HFF-Myc (cell line): ENCODE measurements at regions not wholly inside any gene's neighbourhood (a gene's known extent, or its start where the extent isn't known, plus 50 kb on each side); places are given as distances from the start of the nearest gene placed in this dataset.

ENCODE experiments used
- DNase-seq: peaks from one replicate; pipeline ENCODE4 v3.0.0-alpha.2; 2011; ENCODE audit warnings: low read depth; ENCODE audit errors: extremely low read depth
- H3K4me3 ChIP-seq: replicated peaks from 2 replicates; pipeline ENCODE4 v1.5.1; 2011; ENCODE audit warnings: low read depth, mild to moderate bottlenecking, control low read depth, low read length
- TF ChIP-seq, protein P1 (sequence below): IDR thresholded peaks from 2 replicates; pipeline ENCODE4 v1.5.1; 2012; ENCODE audit warnings: mild to moderate bottlenecking, low read depth, low read length, control low read depth; ENCODE audit errors: missing control alignments

GRCh38 chr2:194769030-194769429 is 888.0 kb upstream of the SLC39A10 start:
- TF ChIP-seq, protein P1, sequence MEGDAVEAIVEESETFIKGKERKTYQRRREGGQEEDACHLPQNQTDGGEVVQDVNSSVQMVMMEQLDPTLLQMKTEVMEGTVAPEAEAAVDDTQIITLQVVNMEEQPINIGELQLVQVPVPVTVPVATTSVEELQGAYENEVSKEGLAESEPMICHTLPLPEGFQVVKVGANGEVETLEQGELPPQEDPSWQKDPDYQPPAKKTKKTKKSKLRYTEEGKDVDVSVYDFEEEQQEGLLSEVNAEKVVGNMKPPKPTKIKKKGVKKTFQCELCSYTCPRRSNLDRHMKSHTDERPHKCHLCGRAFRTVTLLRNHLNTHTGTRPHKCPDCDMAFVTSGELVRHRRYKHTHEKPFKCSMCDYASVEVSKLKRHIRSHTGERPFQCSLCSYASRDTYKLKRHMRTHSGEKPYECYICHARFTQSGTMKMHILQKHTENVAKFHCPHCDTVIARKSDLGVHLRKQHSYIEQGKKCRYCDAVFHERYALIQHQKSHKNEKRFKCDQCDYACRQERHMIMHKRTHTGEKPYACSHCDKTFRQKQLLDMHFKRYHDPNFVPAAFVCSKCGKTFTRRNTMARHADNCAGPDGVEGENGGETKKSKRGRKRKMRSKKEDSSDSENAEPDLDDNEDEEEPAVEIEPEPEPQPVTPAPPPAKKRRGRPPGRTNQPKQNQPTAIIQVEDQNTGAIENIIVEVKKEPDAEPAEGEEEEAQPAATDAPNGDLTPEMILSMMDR, result no peak

DNA sequence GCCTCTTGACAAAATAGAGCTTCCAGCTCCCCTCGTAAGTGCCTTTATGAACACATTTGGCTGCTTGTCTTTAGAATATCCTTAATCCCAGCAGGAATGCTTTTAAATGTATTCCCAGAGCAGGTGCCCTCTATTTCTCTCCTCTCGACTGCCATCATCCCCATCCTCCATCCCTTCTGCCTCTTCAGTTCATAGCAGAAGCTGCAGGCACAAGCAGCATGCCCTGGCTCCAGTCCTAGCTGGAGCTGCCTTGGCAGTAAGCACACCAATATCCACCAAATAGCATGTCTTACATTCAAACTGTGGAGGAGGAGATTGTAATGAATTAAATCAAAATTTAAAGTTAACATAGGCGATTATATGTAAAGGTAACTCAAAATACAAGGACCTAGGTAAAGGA is 891.3 kb upstream of the SLC39A10 start:
- no peak for DNase-seq
- TF ChIP-seq, protein P1, result no peak

More at GRCh38 chr2:194769030-194769429, 888.0 kb upstream of the SLC39A10 start:
- DNase-seq, result no peak
- no peak overlapping the region for H3K4me3 ChIP-seq

DNA sequence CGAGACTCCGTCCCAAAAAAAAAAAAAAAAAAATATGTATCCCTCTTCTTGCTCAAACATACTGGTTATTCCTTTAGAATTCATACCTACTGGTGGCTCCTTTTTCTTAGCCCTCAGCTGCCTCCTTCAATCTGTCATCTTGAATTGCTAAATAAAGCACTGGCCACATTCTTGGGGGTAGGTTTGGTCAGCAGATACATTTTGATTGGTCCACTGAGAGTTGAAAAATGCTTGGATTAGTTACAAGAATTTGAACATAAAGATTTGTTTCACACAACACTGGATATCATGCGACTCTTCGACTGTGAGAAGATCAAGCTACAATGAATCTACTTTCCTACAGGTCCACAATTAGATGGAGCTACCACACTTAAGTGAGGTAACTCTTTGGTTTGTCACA is 906.1 kb upstream of the SLC39A10 start:
- H3K4me3 ChIP-seq, result no peak overlapping the region
- TF ChIP-seq, protein P1, result no peak
- DNase-seq, result no peak

More for the DNA sequence above, 891.3 kb upstream of the SLC39A10 start:
- H3K4me3 ChIP-seq, result no peak overlapping the region

DNA sequence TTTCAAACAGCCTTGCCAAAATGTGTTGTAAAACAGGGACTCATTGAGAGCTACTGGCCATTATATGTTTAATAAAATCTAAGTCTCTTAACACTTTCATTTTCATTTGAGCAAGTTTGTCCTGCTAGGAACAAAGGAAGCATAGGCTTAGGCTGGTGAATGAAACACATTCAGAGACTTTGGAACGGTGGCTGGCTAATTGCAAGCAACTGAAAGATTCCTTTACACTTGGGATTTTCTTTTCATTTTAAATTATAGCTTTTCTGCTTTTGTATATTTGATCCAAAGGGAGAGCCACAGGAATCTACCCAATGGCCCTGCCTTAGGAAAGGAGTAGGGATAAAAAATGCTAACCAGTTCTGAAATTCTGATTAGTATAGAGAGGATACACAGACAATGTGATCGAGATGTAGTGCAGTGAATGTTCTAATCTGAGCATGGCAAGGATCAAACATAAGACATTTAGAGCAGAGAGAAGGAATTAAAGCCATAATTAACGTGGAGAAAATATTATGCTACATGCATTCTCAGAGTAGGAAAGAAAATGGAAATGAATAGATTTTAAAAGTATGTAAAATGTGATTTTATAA is 911.4 kb upstream of the SLC39A10 start:
- TF ChIP-seq, protein P1, result no peak

GRCh38 chr2:194742706-194743105 is 914.3 kb upstream of the SLC39A10 start:
- no peak overlapping the region for H3K4me3 ChIP-seq
- TF ChIP-seq, protein P1, result no peak
- no peak for DNase-seq

More for the DNA sequence above, 911.4 kb upstream of the SLC39A10 start:
- no peak overlapping the region for H3K4me3 ChIP-seq
- DNase-seq, result no peak

- no peak for DNase-seq
- no peak overlapping the region for H3K4me3 ChIP-seq
- TF ChIP-seq, protein P1, result no peak
Observed at GRCh38 chr2:194739217-194739616, 917.8 kb upstream of the SLC39A10 start.
